B cell (primary cell): ENCODE measurements at regions not wholly inside any gene's neighbourhood (a gene's known extent, or its start where the extent isn't known, plus 50 kb on each side); places are given as distances from the start of the nearest gene placed in this dataset.

Source experiments
- ATAC-seq: fragments of 200-7000 bp; cut with Tn5 transposase; one replicate; pipeline ENCODE4 v1.10.0; 2021; ENCODE audit warnings: low read depth, mild to moderate bottlenecking, moderate number of reproducible peaks, moderate library complexity
- CTCF ChIA-PET: fragments of 350-600 bp; sonication (Branson Sonifier 250); formaldehyde crosslinking; loops from one replicate; lab custom pipeline; 2021; ENCODE audit warnings: antibody characterized with exemption, inconsistent platforms; lab: Charles Lee
- POLR2A ChIA-PET: fragments of 350-600 bp; sonication (Branson Sonifier 250); formaldehyde crosslinking; loops from one replicate; lab custom pipeline; 2021; ENCODE audit warnings: antibody characterized with exemption; lab: Charles Lee
- DNase-seq: peaks from one replicate; pipeline ENCODE4 v3.0.0; 2013
- H2AFZ ChIP-seq: 2 replicates; pipeline ENCODE4 v1.6.1; 2012; ENCODE audit warnings: mild to moderate bottlenecking, low read depth, low read length; ENCODE audit not compliant: insufficient read depth, poor library complexity, severe bottlenecking
- H3K27ac ChIP-seq, 2 donors: 1 replicate in 1 of 2; 2 replicates in 1 of 2; pipeline ENCODE4 v1.5.1; 2012 to 2013; ENCODE audit warnings: low read length in 2 of 2, mild to moderate bottlenecking in 2 of 2, moderate library complexity in 1 of 2
- H3K27me3 ChIP-seq, 4 experiments: fragments of 200-600 bp in 1 of 4; sonication (generic) in 1 of 4; replicated peaks in 1 of 4; 1 replicate in 2 of 4; 2 replicates in 2 of 4; pipeline versions ENCODE4 v1.6.1 to v1.7.0; 2013 to 2016; ENCODE audit warnings: low read length in 3 of 4, mild to moderate bottlenecking in 2 of 4, mixed read lengths in 1 of 4, moderate library complexity in 1 of 4; ENCODE audit not compliant: insufficient read depth in 4 of 4, control insufficient read depth in 3 of 4; ENCODE audit errors: control extremely low read depth in 1 of 4
- H3K36me3 ChIP-seq, 2 experiments: replicated peaks in 1 of 2; 1 replicate in 1 of 2; 2 replicates in 1 of 2; pipeline versions ENCODE4 v1.6.1 to v1.7.1; 2013; ENCODE audit warnings: low read length in 1 of 2; ENCODE audit not compliant: insufficient read depth in 2 of 2, control insufficient read depth in 1 of 2; ENCODE audit errors: control extremely low read depth in 1 of 2, extremely low read depth in 1 of 2
- H3K4me1 ChIP-seq, 2 donors: fragments of 200-600 bp in 1 of 2; sonication (generic) in 1 of 2; 1 replicate in 1 of 2; 2 replicates in 1 of 2; pipeline versions ENCODE4 v1.5.1 to v1.6.1; 2013 to 2017; ENCODE audit warnings: low read length in 2 of 2; ENCODE audit not compliant: control insufficient read depth in 2 of 2, insufficient read depth in 2 of 2
- H3K4me2 ChIP-seq: replicated peaks from 2 replicates; pipeline ENCODE3; 2012; ENCODE audit warnings: mild to moderate bottlenecking, low read depth, low read length; ENCODE audit not compliant: poor library complexity, severe bottlenecking
- H3K4me3 ChIP-seq, 5 experiments: fragments of 200-600 bp in 1 of 5; sonication (generic) in 1 of 5; 1 replicate in 3 of 5; 2 replicates in 2 of 5; pipeline versions ENCODE4 v1.5.1 to v1.7.0; 2011 to 2016; ENCODE audit warnings: low read length in 4 of 5, mild to moderate bottlenecking in 4 of 5, low read depth in 2 of 5, control low read depth in 1 of 5, moderate library complexity in 1 of 5; ENCODE audit not compliant: insufficient read depth in 1 of 5; ENCODE audit errors: control extremely low read depth in 1 of 5, extremely low read depth in 1 of 5
- H3K79me2 ChIP-seq: fragments of 200-600 bp; sonication (generic); one replicate; pipeline ENCODE4 v1.6.0; 2016; ENCODE audit warnings: low read length; ENCODE audit not compliant: control insufficient read depth, insufficient read depth
- H3K9ac ChIP-seq: fragments of 200-600 bp; sonication (generic); 2 replicates; pipeline ENCODE4 v1.6.1; 2017; ENCODE audit warnings: mild to moderate bottlenecking, low read length, moderate library complexity
- H3K9me3 ChIP-seq, 3 donors: one replicate each; pipeline versions ENCODE4 v1.6.1 to v1.7.1; 2013; ENCODE audit warnings: low read length in 2 of 3; ENCODE audit not compliant: control insufficient read depth in 2 of 3, insufficient read depth in 1 of 3; ENCODE audit errors: control extremely low read depth in 1 of 3
- H4K20me1 ChIP-seq: 2 replicates; pipeline ENCODE4 v1.6.0; 2012; ENCODE audit warnings: mild to moderate bottlenecking, low read length; ENCODE audit not compliant: insufficient read depth, control insufficient read depth, poor library complexity, severe bottlenecking
- H3K27ac Mint-ChIP-seq: one replicate; pipeline ENCODE4 v1.8.0; 2021; ENCODE audit warnings: mixed read lengths
- H3K27me3 Mint-ChIP-seq: one replicate; pipeline ENCODE4 v1.8.0; 2021; ENCODE audit warnings: mixed read lengths
- H3K4me1 Mint-ChIP-seq: one replicate; pipeline ENCODE4 v1.8.0; 2021; ENCODE audit warnings: mixed read lengths
- H3K4me3 Mint-ChIP-seq: one replicate; pipeline ENCODE4 v1.8.0; 2021; ENCODE audit warnings: mixed read lengths
- H3K9me3 Mint-ChIP-seq: one replicate; pipeline ENCODE4 v1.8.0; 2022; ENCODE audit warnings: mixed read lengths; ENCODE audit not compliant: insufficient read depth
- CTCF ChIP-seq: fragments of 200-600 bp; IDR thresholded peaks from one replicate; pipeline ENCODE4 v1.8.0; 2022; ENCODE audit warnings: antibody characterized with exemption, mild to moderate bottlenecking
- EZH2 ChIP-seq: IDR thresholded peaks from 2 replicates; pipeline ENCODE4 v1.6.1; 2012; ENCODE audit warnings: borderline replicate concordance, low read depth, mild to moderate bottlenecking, moderate library complexity, low read length; ENCODE audit not compliant: insufficient read depth, poor library complexity, severe bottlenecking
- WGBS: methylation state at CpG from one replicate; pipeline ENCODE4 v1.1.5; 2013; ENCODE audit warnings: missing lambda C conversion rate; ENCODE audit not compliant: insufficient coverage; 5-methylcytosine and 5-hydroxymethylcytosine counted together
- intact Hi-C: fragments of 100-400 bp; cut with micrococcal nuclease; formaldehyde crosslinking; loops from one replicate; pipeline ENCODE4 v1.10.0; 2022

- TF ChIP-seq EZH2 (no peak), CTCF (no peak)
- Histone ChIP-seq H3K27ac (no peak overlapping the region), H3K4me3 (no peak overlapping the region), H3K27me3 (no peaks in the 10 kb centered on the region), H2AFZ (no peak overlapping the region), H3K79me2 (no peaks in the 10 kb centered on the region), H3K9me3 (peaks cover 0 to 14% (median 1%) of the 10 kb centered on the region in 3 donors), H3K36me3 (no peaks in the 10 kb centered on the region), H3K9ac (no peak overlapping the region), H3K4me2 (no peak overlapping the region), H4K20me1 (no peaks in the 10 kb centered on the region), H3K4me1 (no peaks in the 10 kb centered on the region)
- intact Hi-C loops: no loop called here
- ATAC-seq (no peak), DNase-seq (no peak)
- H3K27me3 Mint-ChIP-seq: peaks cover 6% of the 10 kb centered on the region
- no peaks in the 10 kb centered on the region for H3K9me3 Mint-ChIP-seq
- ChIA-PET POLR2A (no interaction called here), CTCF (no interaction called here)
- H3K4me1 Mint-ChIP-seq: no peaks in the 10 kb centered on the region
- no peak overlapping the region for H3K27ac Mint-ChIP-seq
- no peak overlapping the region for H3K4me3 Mint-ChIP-seq
- 81% methylated on average over 5 of the region's 7 CpGs for WGBS
These were observed 406.0 kb downstream of the SIPA1L2 start for GRCh38 chr1:232223887-232224286.

- Histone ChIP-seq H3K36me3 (no peaks in the 10 kb centered on the region), H3K4me3 (no peak overlapping the region), H3K9me3 (peaks cover 0 to 14% (median 1%) of the 10 kb centered on the region in 3 donors), H3K4me2 (no peak overlapping the region), H4K20me1 (no peaks in the 10 kb centered on the region), H3K9ac (no peak overlapping the region), H3K4me1 (no peaks in the 10 kb centered on the region), H2AFZ (no peak overlapping the region), H3K27me3 (no peaks in the 10 kb centered on the region), H3K79me2 (no peaks in the 10 kb centered on the region), H3K27ac (no peak overlapping the region)
- WGBS: no CpG with 5 or more reads among the region's 2 CpGs
- TF ChIP-seq CTCF (no peak), EZH2 (no peak)
- Mint-ChIP-seq H3K9me3 (no peaks in the 10 kb centered on the region), H3K4me1 (no peaks in the 10 kb centered on the region), H3K27me3 (peaks cover 6% of the 10 kb centered on the region), H3K4me3 (no peak overlapping the region), H3K27ac (no peak overlapping the region)
- POLR2A ChIA-PET: no interaction called here
- CTCF ChIA-PET: no interaction called here
- intact Hi-C loops: no loop called here
- DNase-seq: no peak
- ATAC-seq: no peak
These were observed 406.7 kb downstream of the SIPA1L2 start for GRCh38 chr1:232223183-232223708.
